Left lung (tissue), 4 donors: ENCODE measurements at regions not wholly inside any gene's neighbourhood (a gene's known extent, or its start where the extent isn't known, plus 50 kb on each side); places are given as distances from the start of the nearest gene placed in this dataset.
"Not testable (repeated sequence)": the region's sequence is repeated elsewhere in the genome, so short reads cannot be mapped to it uniquely, and the experiment has no call there.

Source experiments
- ATAC-seq: fragments of 200-7000 bp; cut with Tn5 transposase; one replicate; pipeline ENCODE4 v1.9.1; 2020; ENCODE audit warnings: moderate library complexity
- DNase-seq, 4 donors: peaks; one replicate each; pipeline ENCODE4 v3.0.0-alpha.2; 2013 to 2020
- H3K27ac ChIP-seq, 2 donors: fragments of 200-600 bp; sonication (generic) in 1 of 2; one replicate each; pipeline versions ENCODE4 v1.5.0 to v1.8.0; 2020 to 2021
- H3K27me3 ChIP-seq, 2 donors: fragments of 200-600 bp; sonication (generic) in 1 of 2; one replicate each; pipeline versions ENCODE4 v1.5.0 to v1.8.0; 2020 to 2021
- H3K36me3 ChIP-seq, 2 donors: fragments of 200-600 bp; sonication (generic) in 1 of 2; one replicate each; pipeline versions ENCODE4 v1.5.0 to v1.8.0; 2020 to 2021
- H3K4me1 ChIP-seq, 2 donors: fragments of 200-600 bp; one replicate each; pipeline ENCODE4 v1.8.0; 2021
- H3K4me3 ChIP-seq, 2 donors: fragments of 200-600 bp; sonication (generic) in 1 of 2; one replicate each; pipeline versions ENCODE4 v1.5.0 to v1.8.0; 2020 to 2021; ENCODE audit warnings: mild to moderate bottlenecking in 1 of 2
- H3K9me3 ChIP-seq, 2 donors: fragments of 200-600 bp; sonication (generic) in 1 of 2; one replicate each; pipeline versions ENCODE4 v1.5.0 to v1.8.0; 2020 to 2021
- CTCF ChIP-seq, 2 donors: fragments of 200-600 bp; sonication (generic) in 1 of 2; IDR thresholded peaks; one replicate each; pipeline versions ENCODE4 v1.5.0 to v1.8.0; 2021; ENCODE audit warnings: antibody characterized with exemption in 2 of 2
- intact Hi-C, 2 donors: fragments of 100-400 bp; cut with DNase I; formaldehyde crosslinking; loops; one replicate each; pipeline versions ENCODE4 v1.11.2 to v1.14.2; 2022
- donor health status: DM: no; HTN: yes; CAD: no.
- donor health status: DM: no; HTN: no; CAD: no.

DNA sequence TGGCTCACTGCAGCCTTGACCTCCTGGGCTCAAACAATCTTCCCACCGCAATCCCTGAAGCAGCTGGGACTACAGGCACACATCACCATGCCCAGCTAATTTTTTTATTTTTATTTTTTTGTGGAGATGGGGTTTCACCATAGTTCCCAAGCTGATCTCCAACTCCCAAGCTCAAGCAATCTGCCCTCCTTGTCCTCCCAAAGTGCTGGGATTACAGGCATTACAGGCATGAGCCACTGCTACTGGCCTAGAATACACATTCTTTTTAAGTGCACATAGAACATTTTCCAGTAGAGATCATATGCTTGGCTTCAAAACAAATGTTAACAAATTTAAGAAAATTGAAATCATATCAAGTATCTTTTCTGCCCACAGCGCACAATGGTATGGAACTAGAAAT lies 176.8 kb upstream of the MARCKS start:
- TF ChIP-seq CTCF (IDR thresholded peaks at IDR 0.05), result no peak
- Histone ChIP-seq H3K9me3 (no peaks in the 10 kb centered on the region), H3K4me3 (no peak overlapping the region), H3K27ac (no peak overlapping the region), H3K4me1 (no peaks in the 10 kb centered on the region), H3K27me3 (no peaks in the 10 kb centered on the region), H3K36me3 (no peaks in the 10 kb centered on the region)
- intact Hi-C loops, result no loop called here
- DNase-seq (no peak), ATAC-seq (no peak)

- TF ChIP-seq CTCF (IDR thresholded peaks at IDR 0.05), result no peak
These were observed 173.2 kb upstream of the MARCKS start for GRCh38 chr6:113683968-113684367.

DNA sequence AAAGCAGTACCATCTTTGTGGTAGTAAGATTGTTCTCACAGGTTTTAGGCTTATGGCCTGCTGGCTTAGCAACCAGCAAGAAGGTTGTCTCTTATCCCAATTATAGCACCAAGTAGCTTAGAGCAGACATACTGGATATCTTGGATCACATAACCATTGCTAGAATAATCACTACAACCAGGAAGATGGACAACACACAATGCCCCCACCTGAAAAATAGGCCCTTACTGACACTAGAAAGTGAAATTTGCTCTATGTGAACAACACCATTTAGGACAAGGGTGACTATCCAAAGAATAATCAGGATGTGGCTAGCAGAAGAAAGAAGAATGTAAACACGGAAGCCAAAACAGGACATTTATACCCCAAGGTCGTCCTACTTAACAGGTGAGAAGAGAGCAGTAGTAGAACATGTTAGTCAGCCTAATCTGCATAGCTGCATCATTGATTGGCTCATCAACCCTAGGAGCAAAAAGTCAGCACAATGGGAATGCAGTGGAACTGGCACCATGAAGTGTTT lies 172.7 kb upstream of the MARCKS start:
- H3K4me3 ChIP-seq, result no peak overlapping the region
- ATAC-seq (no peak), DNase-seq (no peak)
- TF ChIP-seq CTCF (IDR thresholded peaks at IDR 0.05), result no peak
- intact Hi-C loops, result no loop called here
- no peaks in the 10 kb centered on the region for H3K4me1 ChIP-seq
- H3K27me3 ChIP-seq, result no peaks in the 10 kb centered on the region
- H3K9me3 ChIP-seq, result no peaks in the 10 kb centered on the region
- no peaks in the 10 kb centered on the region for H3K36me3 ChIP-seq
- peak overlapping the region in 1 of 2 donors; percentile 7 for H3K27ac ChIP-seq

More at GRCh38 chr6:113683968-113684367, 173.2 kb upstream of the MARCKS start:
- H3K27ac ChIP-seq, result no peak overlapping the region
- DNase-seq (no peak), ATAC-seq (no peak)
- H3K9me3 ChIP-seq, result no peaks in the 10 kb centered on the region
- intact Hi-C loops, result no loop called here
- H3K4me3 ChIP-seq, result no peak overlapping the region
- no peaks in the 10 kb centered on the region for H3K4me1 ChIP-seq
- no peaks in the 10 kb centered on the region for H3K36me3 ChIP-seq
- no peaks in the 10 kb centered on the region for H3K27me3 ChIP-seq

DNA sequence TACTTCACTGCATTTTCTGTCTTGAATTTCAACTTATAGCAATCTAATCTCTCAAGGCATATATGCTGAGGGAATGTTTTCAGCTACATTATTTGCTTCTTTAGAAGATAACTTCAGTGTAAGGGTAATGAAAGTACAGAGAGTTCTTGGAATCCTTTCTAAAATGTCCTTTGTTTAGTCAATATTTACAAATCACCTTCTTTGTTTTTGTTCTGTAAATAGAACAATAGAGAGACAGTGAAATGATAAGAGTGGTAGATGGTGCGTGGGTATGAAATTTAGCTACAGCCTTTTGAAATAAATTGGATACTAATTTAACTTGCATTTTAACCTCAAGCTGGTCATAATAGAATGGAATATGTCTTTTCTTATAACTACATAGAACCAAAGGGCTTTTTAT lies 171.1 kb upstream of the MARCKS start:
- TF ChIP-seq CTCF (IDR thresholded peaks at IDR 0.05), result no peak
- intact Hi-C loops, result no loop called here
- ATAC-seq (no peak), DNase-seq (no peak)
- no peak overlapping the region for H3K4me3 ChIP-seq
- H3K27ac ChIP-seq, result no peak overlapping the region
- H3K27me3 ChIP-seq, result no peaks in the 10 kb centered on the region
- no peaks in the 10 kb centered on the region for H3K9me3 ChIP-seq
- no peaks in the 10 kb centered on the region for H3K4me1 ChIP-seq
- H3K36me3 ChIP-seq, result no peaks in the 10 kb centered on the region

- H3K9me3 ChIP-seq, intact Hi-C loops, H3K27ac ChIP-seq, H3K27me3 ChIP-seq, H3K36me3 ChIP-seq, H3K4me3 ChIP-seq, ATAC-seq, H3K4me1 ChIP-seq, DNase-seq: not testable (repeated sequence)
These were observed 167.5 kb upstream of the MARCKS start for GRCh38 chr6:113689620-113690019.
